Epithelial cell of proximal tubule (primary cell): ENCODE measurements at regions not wholly inside any gene's neighbourhood (a gene's known extent, or its start where the extent isn't known, plus 50 kb on each side); places are given as distances from the start of the nearest gene placed in this dataset.
A peak's percentile ranks its signal among the peaks of the same experiment; 100 is the strongest.

Experiments
- DNase-seq: peaks from one replicate; pipeline ENCODE4 v3.0.0-alpha.2; 2011; ENCODE audit warnings: low read depth
- H3K4me3 ChIP-seq: 2 replicates; pipeline ENCODE4 v1.5.1; 2011; ENCODE audit warnings: low read depth, mild to moderate bottlenecking, low read length
- TF ChIP-seq, protein P1 (sequence below): conservative IDR thresholded peaks from 2 replicates; pipeline ENCODE4 v1.5.1; 2012; ENCODE audit warnings: low read depth, mild to moderate bottlenecking, low read length

DNA sequence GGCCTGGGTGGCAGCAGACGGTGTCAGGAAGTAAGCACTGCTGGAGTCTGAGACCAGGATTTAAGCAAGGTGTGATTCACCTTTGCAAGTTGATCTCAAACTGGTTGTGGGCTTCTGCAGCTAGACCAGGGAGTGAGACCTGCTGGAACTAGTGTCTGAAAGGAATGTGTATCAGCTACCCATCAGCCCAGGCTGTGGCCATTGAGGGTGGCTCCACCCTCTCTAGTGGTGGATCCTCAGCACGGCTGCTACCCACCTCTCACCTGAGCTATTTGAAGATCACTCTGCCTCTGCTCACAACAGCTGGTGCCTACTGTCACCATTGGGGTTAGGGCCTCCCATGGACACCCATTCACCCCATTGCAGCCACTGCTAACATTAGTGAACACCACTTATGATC, 140.3 kb upstream of the DCBLD2 start:
- no peak for DNase-seq
- TF ChIP-seq, protein P1, sequence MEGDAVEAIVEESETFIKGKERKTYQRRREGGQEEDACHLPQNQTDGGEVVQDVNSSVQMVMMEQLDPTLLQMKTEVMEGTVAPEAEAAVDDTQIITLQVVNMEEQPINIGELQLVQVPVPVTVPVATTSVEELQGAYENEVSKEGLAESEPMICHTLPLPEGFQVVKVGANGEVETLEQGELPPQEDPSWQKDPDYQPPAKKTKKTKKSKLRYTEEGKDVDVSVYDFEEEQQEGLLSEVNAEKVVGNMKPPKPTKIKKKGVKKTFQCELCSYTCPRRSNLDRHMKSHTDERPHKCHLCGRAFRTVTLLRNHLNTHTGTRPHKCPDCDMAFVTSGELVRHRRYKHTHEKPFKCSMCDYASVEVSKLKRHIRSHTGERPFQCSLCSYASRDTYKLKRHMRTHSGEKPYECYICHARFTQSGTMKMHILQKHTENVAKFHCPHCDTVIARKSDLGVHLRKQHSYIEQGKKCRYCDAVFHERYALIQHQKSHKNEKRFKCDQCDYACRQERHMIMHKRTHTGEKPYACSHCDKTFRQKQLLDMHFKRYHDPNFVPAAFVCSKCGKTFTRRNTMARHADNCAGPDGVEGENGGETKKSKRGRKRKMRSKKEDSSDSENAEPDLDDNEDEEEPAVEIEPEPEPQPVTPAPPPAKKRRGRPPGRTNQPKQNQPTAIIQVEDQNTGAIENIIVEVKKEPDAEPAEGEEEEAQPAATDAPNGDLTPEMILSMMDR, result no peak
- no peak overlapping the region for H3K4me3 ChIP-seq

DNA sequence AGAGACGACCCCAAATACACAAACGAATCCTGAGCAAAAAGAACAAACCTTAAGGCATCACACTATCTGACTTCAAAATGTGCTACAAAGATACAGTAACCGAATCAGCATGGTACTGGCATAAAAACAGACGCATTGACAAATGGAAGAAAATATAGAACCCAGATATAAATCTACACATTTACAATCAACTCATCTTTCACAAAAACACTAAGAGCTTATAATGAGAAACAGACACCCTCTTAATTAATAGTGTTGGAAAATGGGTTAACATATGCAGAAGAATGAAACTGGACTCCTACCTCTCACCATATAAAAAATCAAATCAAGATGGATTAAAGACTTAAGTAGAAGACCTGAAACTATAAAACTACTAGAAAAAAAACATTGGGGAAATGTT, 130.3 kb upstream of the DCBLD2 start:
- TF ChIP-seq, protein P1, result no peak
- no peak for DNase-seq
- H3K4me3 ChIP-seq, result no peak overlapping the region

DNA sequence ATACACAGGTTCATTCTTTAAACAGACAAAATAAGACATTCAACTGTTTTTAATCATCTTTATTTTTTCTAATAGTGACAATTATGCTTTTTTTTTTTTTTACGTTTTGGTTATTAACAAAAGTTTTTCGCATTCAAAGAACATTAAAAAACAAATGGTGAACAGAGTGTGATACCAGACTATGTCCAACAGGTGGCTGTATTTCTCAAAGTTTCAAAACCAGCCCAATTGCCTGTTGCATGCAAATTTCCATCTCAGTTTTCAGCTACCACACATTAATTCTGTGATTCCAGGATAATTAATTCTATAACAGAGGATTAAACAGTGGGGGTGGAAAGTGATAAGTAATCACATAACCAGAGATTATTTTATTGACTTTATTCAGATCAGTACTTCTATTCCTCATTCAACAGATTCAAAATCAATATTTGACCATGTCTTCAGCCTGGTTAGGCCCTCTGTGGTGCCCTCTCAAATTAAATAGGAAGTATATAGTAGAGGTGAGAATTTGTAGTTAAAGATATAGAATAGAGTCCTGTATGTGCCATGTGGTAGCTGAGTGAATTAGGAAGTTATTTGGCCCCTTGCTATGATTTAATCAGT, 122.2 kb upstream of the DCBLD2 start:
- TF ChIP-seq, protein P1, result peak; percentile 71
- DNase-seq, result no peak
- H3K4me3 ChIP-seq, result no peak overlapping the region

DNA sequence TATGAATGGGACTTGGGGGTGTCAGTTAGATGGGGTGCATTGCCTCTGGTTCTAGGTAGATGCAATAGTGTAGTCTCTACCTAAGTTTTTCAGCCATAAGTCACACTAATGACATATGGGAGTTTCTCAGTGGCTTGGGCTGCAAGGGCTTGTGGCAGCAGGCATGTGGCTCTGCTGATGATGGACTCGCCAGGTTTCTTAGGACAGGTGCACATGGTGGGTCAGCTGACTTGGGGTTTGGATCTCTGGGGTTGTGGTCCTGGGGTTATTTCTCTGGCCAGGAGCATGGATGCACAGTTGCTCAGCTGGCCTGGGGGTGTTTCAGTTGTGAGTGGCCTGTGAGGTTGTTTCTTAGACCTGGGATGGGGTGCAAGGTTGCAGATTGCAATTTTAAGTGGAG, 120.0 kb upstream of the DCBLD2 start:
- TF ChIP-seq, protein P1, result no peak
- H3K4me3 ChIP-seq, result no peak overlapping the region
- DNase-seq, result no peak

DNA sequence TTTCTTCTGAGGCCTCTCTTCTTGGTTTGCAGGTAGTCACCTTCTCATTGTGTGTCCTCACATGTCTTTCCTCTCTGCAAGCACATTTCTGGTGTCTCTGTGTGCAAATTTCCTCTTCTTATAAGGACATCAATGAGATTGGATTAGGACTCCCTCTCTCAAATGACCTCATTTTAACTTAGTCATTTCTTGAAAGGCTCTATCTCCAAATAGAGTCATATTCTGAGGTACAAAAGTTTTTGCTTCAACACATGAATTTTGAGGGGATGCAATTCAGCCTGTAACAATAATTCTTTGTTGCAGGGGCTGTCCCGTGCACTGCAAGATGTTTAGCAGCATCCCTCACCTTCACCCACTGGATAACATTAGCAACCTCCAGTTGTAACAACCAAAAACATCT, 115.0 kb upstream of the DCBLD2 start:
- TF ChIP-seq, protein P1, result no peak
- H3K4me3 ChIP-seq, result no peak overlapping the region
- DNase-seq, result no peak

DNA sequence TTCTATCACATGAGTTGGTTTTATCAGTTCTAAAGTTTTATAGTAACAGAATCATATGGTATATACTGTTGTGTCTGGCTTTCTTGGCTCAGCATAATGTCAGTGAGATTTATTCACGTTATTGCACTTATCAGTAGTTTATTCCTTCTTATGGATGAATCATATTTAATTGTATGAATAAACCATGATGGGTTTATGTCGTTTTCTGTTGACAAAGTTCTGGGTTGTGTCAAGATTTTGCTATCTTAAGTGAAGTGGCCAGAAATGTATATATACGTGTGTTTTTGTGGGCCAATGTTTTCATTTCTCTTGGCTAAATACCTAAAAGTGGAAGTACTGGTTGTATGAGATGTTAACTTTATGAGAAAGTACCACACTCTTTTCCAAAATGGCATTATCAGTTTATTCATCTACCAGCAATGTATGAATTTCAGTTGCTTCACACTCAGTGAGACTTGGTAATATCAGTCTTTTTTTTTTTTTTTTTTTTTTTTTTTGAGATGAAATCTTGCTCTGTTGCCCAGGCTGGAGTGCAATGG, 112.4 kb upstream of the DCBLD2 start:
- DNase-seq, result no peak
- TF ChIP-seq, protein P1, result no peak

DNA sequence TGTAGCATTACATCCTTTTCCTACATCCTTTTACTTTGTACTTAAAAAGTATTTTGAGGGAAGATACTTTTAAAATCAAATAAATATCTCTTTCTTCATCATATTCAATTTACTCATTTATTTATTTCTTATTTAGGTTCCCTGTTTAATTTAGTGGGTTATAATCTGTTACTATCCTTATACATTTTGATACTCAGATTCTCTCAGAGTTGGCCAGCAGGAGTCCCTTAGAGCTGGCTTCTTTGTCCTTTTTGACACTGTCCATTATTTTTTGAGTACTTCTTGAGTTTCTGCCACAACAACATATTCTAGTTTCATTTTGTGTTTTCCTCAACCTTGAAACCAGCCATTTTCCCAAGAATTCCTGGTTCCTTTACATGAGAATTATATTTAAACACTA, 111.6 kb upstream of the DCBLD2 start:
- no peak for DNase-seq
- TF ChIP-seq, protein P1, result peak; percentile 32

More for the DNA sequence above, 112.4 kb upstream of the DCBLD2 start:
- H3K4me3 ChIP-seq, result no peak overlapping the region

More for the DNA sequence above, 111.6 kb upstream of the DCBLD2 start:
- H3K4me3 ChIP-seq, result no peak overlapping the region
